Vagina (tissue), 2 donors: ENCODE measurements at regions not wholly inside any gene's neighbourhood (a gene's known extent, or its start where the extent isn't known, plus 50 kb on each side); places are given as distances from the start of the nearest gene placed in this dataset.
"Not testable (repeated sequence)": the region's sequence is repeated elsewhere in the genome, so short reads cannot be mapped to it uniquely, and the experiment has no call there.

Experiments
- POLR2A ChIP-seq, 2 donors: fragments of 450-650 bp; IDR thresholded peaks; one replicate each; pipeline ENCODE4 v1.6.1; 2017; ENCODE audit warnings: antibody characterized with exemption in 2 of 2, mild to moderate bottlenecking in 2 of 2, moderate library complexity in 2 of 2
- POLR2AphosphoS5 ChIP-seq, 2 donors: sonication (generic); formaldehyde crosslinking; IDR thresholded peaks; one replicate each; pipeline ENCODE4 v1.9.0; 2017; ENCODE audit warnings: antibody characterized with exemption in 2 of 2, mild to moderate bottlenecking in 2 of 2, low read depth in 1 of 2; ENCODE audit not compliant: insufficient read depth in 1 of 2
- TF ChIP-seq, protein P1 (sequence below), 3 experiments: fragments of 450-650 bp in 2 of 3; fragments of 200-600 bp in 1 of 3; sonication (generic) in 1 of 3; IDR thresholded peaks; one replicate each; pipeline ENCODE4 v1.5.1; 2017 to 2019; ENCODE audit warnings: antibody characterized with exemption in 3 of 3, mild to moderate bottlenecking in 2 of 3, moderate library complexity in 2 of 3

DNA sequence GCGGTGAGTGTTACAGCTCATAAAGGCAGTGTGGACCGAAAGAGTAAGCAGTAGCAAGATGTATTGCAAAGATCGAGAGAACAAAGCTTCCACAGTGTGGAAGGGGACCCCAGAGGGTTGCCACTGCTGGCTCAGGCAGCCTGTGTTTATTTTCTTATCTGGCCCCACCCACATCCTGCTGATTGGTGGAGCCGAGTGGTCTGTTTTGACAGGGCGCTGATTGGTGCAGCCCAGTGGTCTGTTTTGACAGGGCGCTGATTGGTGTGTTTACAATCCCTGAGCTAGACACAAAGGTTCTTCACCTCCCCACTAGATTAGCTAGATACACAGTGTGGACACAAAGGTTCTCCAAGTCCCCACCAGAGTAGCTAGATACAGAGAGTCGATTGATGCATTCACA, 747.8 kb upstream of the NRXN1 start:
- TF ChIP-seq, protein P1, sequence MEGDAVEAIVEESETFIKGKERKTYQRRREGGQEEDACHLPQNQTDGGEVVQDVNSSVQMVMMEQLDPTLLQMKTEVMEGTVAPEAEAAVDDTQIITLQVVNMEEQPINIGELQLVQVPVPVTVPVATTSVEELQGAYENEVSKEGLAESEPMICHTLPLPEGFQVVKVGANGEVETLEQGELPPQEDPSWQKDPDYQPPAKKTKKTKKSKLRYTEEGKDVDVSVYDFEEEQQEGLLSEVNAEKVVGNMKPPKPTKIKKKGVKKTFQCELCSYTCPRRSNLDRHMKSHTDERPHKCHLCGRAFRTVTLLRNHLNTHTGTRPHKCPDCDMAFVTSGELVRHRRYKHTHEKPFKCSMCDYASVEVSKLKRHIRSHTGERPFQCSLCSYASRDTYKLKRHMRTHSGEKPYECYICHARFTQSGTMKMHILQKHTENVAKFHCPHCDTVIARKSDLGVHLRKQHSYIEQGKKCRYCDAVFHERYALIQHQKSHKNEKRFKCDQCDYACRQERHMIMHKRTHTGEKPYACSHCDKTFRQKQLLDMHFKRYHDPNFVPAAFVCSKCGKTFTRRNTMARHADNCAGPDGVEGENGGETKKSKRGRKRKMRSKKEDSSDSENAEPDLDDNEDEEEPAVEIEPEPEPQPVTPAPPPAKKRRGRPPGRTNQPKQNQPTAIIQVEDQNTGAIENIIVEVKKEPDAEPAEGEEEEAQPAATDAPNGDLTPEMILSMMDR (IDR thresholded peaks at IDR 0.05), result not testable (repeated sequence)
- TF ChIP-seq POLR2A (IDR thresholded peaks at IDR 0.05); POLR2AphosphoS5 (IDR thresholded peaks at IDR 0.05; ENCODE audit: insufficient read depth in 1 of 2, low read depth in 1 of 2): not testable (repeated sequence)
